Keratinocyte (primary cell): ENCODE measurements at regions not wholly inside any gene's neighbourhood (a gene's known extent, or its start where the extent isn't known, plus 50 kb on each side); places are given as distances from the start of the nearest gene placed in this dataset.

ENCODE experiments used
- DNase-seq: peaks from one replicate; pipeline ENCODE4 v3.0.0-alpha.2; 2011; ENCODE audit warnings: low read depth, missing footprints, low spot score
- FAIRE-seq: peaks from 2 replicates; lab custom pipeline; 2011; peaks lifted over from hg19 to GRCh38; lab: Jason Lieb, UNC
- H2AFZ ChIP-seq: 2 replicates; pipeline ENCODE4 v1.6.0; 2012; ENCODE audit warnings: low read length, control low read depth, inconsistent platforms; ENCODE audit not compliant: control insufficient read depth
- H3K27ac ChIP-seq: 2 replicates; pipeline ENCODE4 v1.5.1; 2011; ENCODE audit warnings: low read length; ENCODE audit not compliant: control insufficient read depth, insufficient read depth
- H3K27me3 ChIP-seq: 3 replicates; pipeline ENCODE4 v1.6.0; 2011; ENCODE audit warnings: low read length; ENCODE audit not compliant: control insufficient read depth, insufficient read depth; ENCODE audit errors: extremely low read depth
- H3K36me3 ChIP-seq, 2 experiments: 2 replicates in 1 of 2; 3 replicates in 1 of 2; pipeline ENCODE4 v1.5.1; 2011; ENCODE audit warnings: low read length in 2 of 2, mild to moderate bottlenecking in 1 of 2; ENCODE audit not compliant: control insufficient read depth in 2 of 2, insufficient read depth in 2 of 2; ENCODE audit errors: extremely low read depth in 1 of 2
- H3K4me1 ChIP-seq: 3 replicates; pipeline ENCODE4 v1.5.1; 2011; ENCODE audit warnings: low read length; ENCODE audit not compliant: control insufficient read depth, insufficient read depth; ENCODE audit errors: extremely low read depth
- H3K4me2 ChIP-seq: 3 replicates; pipeline ENCODE4 v1.6.0; 2011; ENCODE audit warnings: low read depth, low read length; ENCODE audit not compliant: control insufficient read depth, insufficient read depth; ENCODE audit errors: extremely low read depth
- H3K4me3 ChIP-seq, 3 experiments: fragments of 200-600 bp in 1 of 3; sonication (generic) in 1 of 3; 2 replicates in 2 of 3; 3 replicates in 1 of 3; pipeline ENCODE4 v1.5.1; 2011 to 2016; ENCODE audit warnings: low read length in 3 of 3, mild to moderate bottlenecking in 3 of 3, control low read depth in 2 of 3, inconsistent platforms in 1 of 3, low read depth in 1 of 3, mixed read lengths in 1 of 3, mixed run types in 1 of 3, moderate library complexity in 1 of 3; ENCODE audit not compliant: control insufficient read depth in 2 of 3, insufficient read depth in 2 of 3; ENCODE audit errors: extremely low read depth in 1 of 3
- H3K79me2 ChIP-seq: 2 replicates; pipeline ENCODE4 v1.6.0; 2012; ENCODE audit warnings: low read length; ENCODE audit not compliant: control insufficient read depth, insufficient read depth
- H3K9ac ChIP-seq: 3 replicates; pipeline ENCODE4 v1.6.0; 2011; ENCODE audit warnings: low read length; ENCODE audit not compliant: control insufficient read depth, insufficient read depth; ENCODE audit errors: extremely low read depth
- H3K9me1 ChIP-seq: 3 replicates; pipeline ENCODE4 v1.6.0; 2011; ENCODE audit warnings: low read length; ENCODE audit not compliant: control insufficient read depth, insufficient read depth; ENCODE audit errors: extremely low read depth
- H3K9me3 ChIP-seq: 2 replicates; pipeline ENCODE4 v1.5.1; 2012; ENCODE audit warnings: low read depth, low read length; ENCODE audit not compliant: control insufficient read depth
- H4K20me1 ChIP-seq: 3 replicates; pipeline ENCODE4 v1.6.0; 2011; ENCODE audit warnings: low read length; ENCODE audit not compliant: control insufficient read depth, insufficient read depth; ENCODE audit errors: extremely low read depth
- EZH2 ChIP-seq: IDR thresholded peaks from one replicate; pipeline ENCODE4 v1.6.1; 2012; ENCODE audit warnings: inconsistent platforms, mild to moderate bottlenecking, low read length, moderate library complexity
- dilution Hi-C: fragments of 300-500 bp; cut with MboI; formaldehyde crosslinking; loops from one replicate; pipeline ENCODE4 v1.7.0; 2020; ENCODE audit warnings: low sequenced_read_pairs; ENCODE audit not compliant: extremely low pct_ligation_motif_present
- TF ChIP-seq, protein P1 (sequence below), 3 experiments: IDR thresholded peaks in 1 of 3; conservative IDR thresholded peaks in 1 of 3; optimal IDR thresholded peaks in 1 of 3; 2 replicates in 2 of 3; 3 replicates in 1 of 3; pipeline versions ENCODE3 to v1.5.1; 2011; ENCODE audit warnings: low read length in 3 of 3, mild to moderate bottlenecking in 3 of 3, moderate library complexity in 2 of 3, control low read depth in 1 of 3, inconsistent platforms in 1 of 3; ENCODE audit not compliant: insufficient read depth in 2 of 3; ENCODE audit errors: extremely low read depth in 1 of 3

- DNase-seq = no peak
- Histone ChIP-seq H3K9me1 (no peaks in the 10 kb centered on the region), H3K27ac (no peak overlapping the region), H3K27me3 (peaks cover 4% of the 10 kb centered on the region), H3K4me3 (no peak overlapping the region), H4K20me1 (no peaks in the 10 kb centered on the region), H3K4me1 (no peaks in the 10 kb centered on the region), H3K9me3 (no peaks in the 10 kb centered on the region), H2AFZ (no peak overlapping the region), H3K9ac (no peak overlapping the region), H3K4me2 (no peak overlapping the region), H3K36me3 (no peaks in the 10 kb centered on the region), H3K79me2 (no peaks in the 10 kb centered on the region)
- TF ChIP-seq, protein P1, sequence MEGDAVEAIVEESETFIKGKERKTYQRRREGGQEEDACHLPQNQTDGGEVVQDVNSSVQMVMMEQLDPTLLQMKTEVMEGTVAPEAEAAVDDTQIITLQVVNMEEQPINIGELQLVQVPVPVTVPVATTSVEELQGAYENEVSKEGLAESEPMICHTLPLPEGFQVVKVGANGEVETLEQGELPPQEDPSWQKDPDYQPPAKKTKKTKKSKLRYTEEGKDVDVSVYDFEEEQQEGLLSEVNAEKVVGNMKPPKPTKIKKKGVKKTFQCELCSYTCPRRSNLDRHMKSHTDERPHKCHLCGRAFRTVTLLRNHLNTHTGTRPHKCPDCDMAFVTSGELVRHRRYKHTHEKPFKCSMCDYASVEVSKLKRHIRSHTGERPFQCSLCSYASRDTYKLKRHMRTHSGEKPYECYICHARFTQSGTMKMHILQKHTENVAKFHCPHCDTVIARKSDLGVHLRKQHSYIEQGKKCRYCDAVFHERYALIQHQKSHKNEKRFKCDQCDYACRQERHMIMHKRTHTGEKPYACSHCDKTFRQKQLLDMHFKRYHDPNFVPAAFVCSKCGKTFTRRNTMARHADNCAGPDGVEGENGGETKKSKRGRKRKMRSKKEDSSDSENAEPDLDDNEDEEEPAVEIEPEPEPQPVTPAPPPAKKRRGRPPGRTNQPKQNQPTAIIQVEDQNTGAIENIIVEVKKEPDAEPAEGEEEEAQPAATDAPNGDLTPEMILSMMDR (optimal IDR thresholded peaks at IDR 0.05 in 1 of 3, IDR thresholded peaks at IDR 0.05 in 1 of 3, conservative IDR thresholded peaks at IDR 0.05 in 1 of 3; ENCODE audit: extremely low read depth in 1 of 3, insufficient read depth in 2 of 3, low read length in 3 of 3) = no peak
- TF ChIP-seq EZH2 = no peak
- no peak for FAIRE-seq
- dilution Hi-C loops = no loop called here
These were observed 255.5 kb upstream of the CSF3R start for GRCh38 chr1:36738245-36738644.

DNA sequence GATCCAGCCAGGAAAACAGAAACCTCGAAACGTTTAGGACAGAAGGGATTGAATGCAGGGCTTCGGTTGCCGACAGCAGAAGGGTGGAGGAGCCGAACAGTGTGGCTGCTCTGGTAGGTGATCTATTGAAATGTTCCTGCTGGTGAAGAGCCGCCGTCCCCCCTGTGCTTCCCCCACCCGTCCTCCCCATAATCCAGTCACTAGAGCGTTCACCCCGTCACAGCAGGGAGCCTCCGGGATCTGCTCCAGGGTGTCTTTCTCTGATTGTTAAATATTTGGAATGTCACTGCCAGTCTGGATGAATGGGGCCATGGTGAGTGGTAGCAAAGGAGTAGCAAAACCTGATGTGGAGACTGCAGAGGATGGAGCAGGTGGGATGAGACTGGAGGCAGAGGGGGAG is 255.1 kb upstream of the CSF3R start:
- H3K27me3 ChIP-seq = peaks cover 4% of the 10 kb centered on the region
- no peak for FAIRE-seq
- TF ChIP-seq, protein P1 (optimal IDR thresholded peaks at IDR 0.05 in 1 of 3, IDR thresholded peaks at IDR 0.05 in 1 of 3, conservative IDR thresholded peaks at IDR 0.05 in 1 of 3; ENCODE audit: extremely low read depth in 1 of 3, insufficient read depth in 2 of 3, low read length in 3 of 3) = no peak
- no peak for TF ChIP-seq EZH2

More for the DNA sequence above, 255.1 kb upstream of the CSF3R start:
- Histone ChIP-seq H3K9ac (no peak overlapping the region), H2AFZ (no peak overlapping the region), H3K4me2 (no peak overlapping the region), H3K9me1 (no peaks in the 10 kb centered on the region), H3K27ac (no peak overlapping the region), H3K9me3 (no peaks in the 10 kb centered on the region), H3K79me2 (no peaks in the 10 kb centered on the region), H4K20me1 (no peaks in the 10 kb centered on the region), H3K4me1 (no peaks in the 10 kb centered on the region), H3K4me3 (no peak overlapping the region), H3K36me3 (no peaks in the 10 kb centered on the region)
- dilution Hi-C loops = no loop called here
- no peak for DNase-seq
